HEK293 (cell line): ENCODE measurements at regions not wholly inside any gene's neighbourhood (a gene's known extent, or its start where the extent isn't known, plus 50 kb on each side); places are given as distances from the start of the nearest gene placed in this dataset.
A peak's percentile ranks its signal among the peaks of the same experiment; 100 is the strongest.

Experiments used
- CTCF ChIA-PET: fragments of 350-600 bp; formaldehyde crosslinking; extraction: SDS; loops from one replicate; lab custom pipeline; 2021; ENCODE audit warnings: antibody characterized with exemption; lab: Yijun Ruan, JAX
- POLR2A ChIA-PET: fragments of 300-600 bp; formaldehyde crosslinking; extraction: SDS; loops from one replicate; lab custom pipeline; 2020; ENCODE audit warnings: antibody characterized with exemption, inconsistent platforms; lab: Yijun Ruan, JAX
- H3K27ac ChIP-seq: fragments of 200-500 bp; sonication (Bioruptor generic); 2 replicates; pipeline ENCODE4 v1.5.1; 2014; ENCODE audit warnings: low read depth, low read length, control low read depth, inconsistent platforms; ENCODE audit errors: extremely low read depth
- H3K36me3 ChIP-seq, 2 experiments: fragments of 200-500 bp in 1 of 2; sonication (Bioruptor generic) in 1 of 2; 1 replicate in 1 of 2; 2 replicates in 1 of 2; pipeline ENCODE4 v1.5.1; 2014 to 2017; ENCODE audit warnings: inconsistent platforms in 2 of 2, low read length in 2 of 2; ENCODE audit not compliant: control insufficient read depth in 2 of 2, insufficient read depth in 1 of 2
- H3K4me1 ChIP-seq: fragments of 200-500 bp; sonication (Bioruptor generic); 2 replicates; pipeline ENCODE4 v1.5.1; 2014; ENCODE audit warnings: mild to moderate bottlenecking, low read length, inconsistent platforms; ENCODE audit not compliant: control insufficient read depth, insufficient read depth
- H3K4me3 ChIP-seq: 2 replicates; pipeline ENCODE4 v1.5.1; 2011; ENCODE audit warnings: low read depth, mild to moderate bottlenecking, control low read depth, low read length, moderate library complexity
- H3K9me3 ChIP-seq: fragments of 200-500 bp; sonication (Bioruptor generic); 2 replicates; pipeline ENCODE4 v1.5.1; 2014; ENCODE audit warnings: low read depth, low read length, inconsistent platforms; ENCODE audit not compliant: control insufficient read depth, insufficient read depth
- KLF8 ChIP-seq: fragments of 450-650 bp; formaldehyde crosslinking; IDR thresholded peaks from 2 replicates; pipeline ENCODE4 v1.5.1; 2016; ENCODE audit warnings: missing biosample characterization, missing genetic modification characterization
- SCRT2 ChIP-seq: fragments of 450-650 bp; formaldehyde crosslinking; IDR thresholded peaks from 2 replicates; pipeline ENCODE4 v1.5.1; 2016; ENCODE audit warnings: missing biosample characterization, missing genetic modification characterization
- SP3 ChIP-seq: fragments of 450-650 bp; formaldehyde crosslinking; IDR thresholded peaks from 2 replicates; pipeline ENCODE4 v1.5.1; 2016; ENCODE audit warnings: missing biosample characterization, missing genetic modification characterization
- WT1 ChIP-seq: fragments of 450-650 bp; formaldehyde crosslinking; IDR thresholded peaks from 2 replicates; pipeline ENCODE4 v1.5.1; 2016; ENCODE audit warnings: missing biosample characterization, missing genetic modification characterization
- YY2 ChIP-seq: fragments of 450-650 bp; formaldehyde crosslinking; IDR thresholded peaks from 2 replicates; pipeline ENCODE4 v1.5.1; 2016; ENCODE audit warnings: missing biosample characterization, missing genetic modification characterization
- ZBTB48 ChIP-seq: fragments of 450-650 bp; formaldehyde crosslinking; IDR thresholded peaks from 2 replicates; pipeline ENCODE4 v1.5.1; 2016; ENCODE audit warnings: missing biosample characterization, missing genetic modification characterization
- ZFHX2 ChIP-seq: fragments of 450-650 bp; formaldehyde crosslinking; conservative IDR thresholded peaks from 2 replicates; pipeline ENCODE4 v1.5.1; 2016; ENCODE audit warnings: missing biosample characterization, missing genetic modification characterization
- ZNF10 ChIP-seq: fragments of 450-650 bp; formaldehyde crosslinking; IDR thresholded peaks from 2 replicates; pipeline ENCODE4 v1.5.1; 2017; ENCODE audit warnings: missing biosample characterization, missing genetic modification characterization
- ZNF155 ChIP-seq: fragments of 450-650 bp; formaldehyde crosslinking; IDR thresholded peaks from 2 replicates; pipeline ENCODE4 v1.5.1; 2016; ENCODE audit warnings: missing biosample characterization, missing genetic modification characterization
- ZNF433 ChIP-seq: fragments of 450-650 bp; formaldehyde crosslinking; IDR thresholded peaks from 2 replicates; pipeline ENCODE4 v1.5.1; 2016; ENCODE audit warnings: missing biosample characterization, missing genetic modification characterization, low read depth
- ZNF626 ChIP-seq: fragments of 450-650 bp; sonication (Bioruptor Pico); formaldehyde crosslinking; IDR thresholded peaks from 2 replicates; pipeline ENCODE4 v1.5.1; 2018; ENCODE audit warnings: missing biosample characterization, missing genetic modification characterization, inconsistent platforms
- ZNF658 ChIP-seq: fragments of 450-650 bp; formaldehyde crosslinking; IDR thresholded peaks from 2 replicates; pipeline ENCODE4; 2016; ENCODE audit warnings: missing biosample characterization, missing genetic modification characterization
- ZNF677 ChIP-seq: fragments of 450-650 bp; IDR thresholded peaks from 2 replicates; pipeline ENCODE4 v1.5.0; 2018; ENCODE audit warnings: missing biosample characterization, mild to moderate bottlenecking, missing genetic modification characterization, moderate library complexity
- ZNF843 ChIP-seq: fragments of 450-650 bp; formaldehyde crosslinking; IDR thresholded peaks from 2 replicates; pipeline ENCODE4 v1.5.1; 2016; ENCODE audit warnings: missing biosample characterization, missing genetic modification characterization
- ZSCAN16 ChIP-seq: fragments of 450-650 bp; formaldehyde crosslinking; IDR thresholded peaks from 2 replicates; pipeline ENCODE4 v1.5.1; 2016; ENCODE audit warnings: missing biosample characterization, missing genetic modification characterization
- TF ChIP-seq, protein P1 (sequence below): fragments of 450-650 bp; formaldehyde crosslinking; IDR thresholded peaks from 2 replicates; pipeline ENCODE4 v1.5.1; 2016; ENCODE audit warnings: missing biosample characterization, missing genetic modification characterization
- TF ChIP-seq, protein P2 (sequence below): fragments of 450-650 bp; formaldehyde crosslinking; IDR thresholded peaks from 2 replicates; pipeline ENCODE4 v1.5.1; 2017; ENCODE audit warnings: missing biosample characterization, missing genetic modification characterization
- TF ChIP-seq, protein P3 (sequence below): fragments of 450-650 bp; formaldehyde crosslinking; IDR thresholded peaks from 2 replicates; pipeline ENCODE4 v1.5.1; 2017; ENCODE audit warnings: missing biosample characterization, missing genetic modification characterization
- TF ChIP-seq, protein P4 (sequence below): fragments of 450-650 bp; formaldehyde crosslinking; IDR thresholded peaks from 2 replicates; pipeline ENCODE4 v1.5.1; 2016; ENCODE audit warnings: missing biosample characterization, missing genetic modification characterization
- TF ChIP-seq, protein P5 (sequence below): fragments of 450-650 bp; formaldehyde crosslinking; IDR thresholded peaks from 2 replicates; pipeline ENCODE4; 2016; ENCODE audit warnings: missing biosample characterization, missing genetic modification characterization

DNA sequence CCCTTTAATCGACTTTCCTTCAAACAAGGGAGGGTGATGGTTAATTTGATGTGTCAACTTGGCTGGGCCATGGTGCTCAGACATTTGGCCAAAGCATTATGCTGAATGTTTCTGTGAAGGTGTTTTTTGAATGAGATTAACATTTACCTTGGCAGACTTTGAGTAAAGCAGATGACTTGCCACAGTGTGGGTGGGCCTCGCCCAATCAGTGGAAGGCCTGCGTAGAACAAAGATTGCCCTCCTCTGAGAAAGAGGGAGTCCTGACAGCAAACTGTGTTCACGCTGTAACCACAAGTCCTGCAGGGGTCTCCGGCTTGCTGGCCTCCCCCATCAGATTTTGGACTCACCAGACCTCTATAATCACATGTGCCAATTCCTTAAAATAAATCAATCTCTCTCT lies 118.7 kb downstream of the SOX9 start:
- no peaks in the 10 kb centered on the region for H3K9me3 ChIP-seq
- no peak for TF ChIP-seq ZSCAN16 (tag by site-specific recombination)
- TF ChIP-seq ZNF10 = peak; percentile 96
- no peak overlapping the region for H3K4me3 ChIP-seq
- H3K36me3 ChIP-seq = no peaks in the 10 kb centered on the region
- ChIA-PET POLR2A (no interaction called here), CTCF (interaction anchor here (1.0 kb wide), 1 partner anchor 20 kb away, joined by 3 read pairs; no protein-coding TSS in a partner anchor)
- peaks cover 2% of the 10 kb centered on the region; the same call in 1 of the 2 replicates for H3K4me1 ChIP-seq
- no peak overlapping the region for H3K27ac ChIP-seq

DNA sequence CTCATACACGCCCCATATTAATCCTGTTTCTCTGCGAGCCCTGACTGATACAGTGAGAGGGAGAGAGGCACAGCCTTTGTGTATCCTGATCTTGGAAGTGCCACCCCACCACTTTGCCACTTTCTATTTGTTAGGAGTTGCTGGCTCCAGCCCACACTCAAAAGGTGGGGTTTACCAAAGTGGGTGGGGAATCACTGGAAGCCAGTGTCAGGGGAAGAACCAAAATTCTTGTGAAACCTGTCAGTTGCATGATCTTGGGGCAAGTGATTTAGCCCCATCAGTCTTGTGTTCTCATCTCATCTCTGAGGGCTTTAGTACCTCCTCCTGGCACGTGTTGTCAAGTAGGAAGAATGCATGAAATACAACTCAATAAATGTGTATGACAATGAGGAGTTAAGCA lies 119.5 kb downstream of the SOX9 start:
- ChIA-PET POLR2A (no interaction called here), CTCF (no interaction called here)
- TF ChIP-seq ZNF626 (tag by site-specific recombination) (no peak), ZNF658 (tag by site-specific recombination) (no peak)
- H3K36me3 ChIP-seq = no peaks in the 10 kb centered on the region
- no peaks in the 10 kb centered on the region for H3K4me1 ChIP-seq
- no peaks in the 10 kb centered on the region for H3K9me3 ChIP-seq
- no peak overlapping the region for H3K27ac ChIP-seq
- no peak overlapping the region for H3K4me3 ChIP-seq

DNA sequence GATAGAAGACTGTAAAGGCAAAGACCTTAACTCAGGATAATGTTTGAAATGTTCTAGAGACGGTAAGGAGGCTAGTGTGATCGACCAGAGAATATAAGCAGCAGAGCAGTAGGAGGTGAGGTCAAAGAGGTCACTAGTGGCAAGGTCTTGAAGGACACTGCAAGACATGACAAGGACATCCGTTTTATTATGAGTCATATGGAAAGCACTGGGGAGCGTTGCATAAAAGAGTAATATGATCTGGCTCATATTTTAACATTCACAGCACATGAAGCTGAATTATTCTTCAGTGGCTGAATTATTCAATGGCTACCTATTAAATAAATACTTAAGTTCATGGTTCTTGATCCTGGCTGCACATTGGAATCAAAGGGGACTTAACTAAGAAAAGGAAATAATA lies 123.7 kb downstream of the SOX9 start:
- ChIA-PET CTCF (no interaction called here), POLR2A (no interaction called here)
- no peak overlapping the region for H3K4me3 ChIP-seq
- no peaks in the 10 kb centered on the region for H3K36me3 ChIP-seq
- no peak overlapping the region for H3K27ac ChIP-seq
- no peaks in the 10 kb centered on the region for H3K9me3 ChIP-seq
- TF ChIP-seq, protein P1, sequence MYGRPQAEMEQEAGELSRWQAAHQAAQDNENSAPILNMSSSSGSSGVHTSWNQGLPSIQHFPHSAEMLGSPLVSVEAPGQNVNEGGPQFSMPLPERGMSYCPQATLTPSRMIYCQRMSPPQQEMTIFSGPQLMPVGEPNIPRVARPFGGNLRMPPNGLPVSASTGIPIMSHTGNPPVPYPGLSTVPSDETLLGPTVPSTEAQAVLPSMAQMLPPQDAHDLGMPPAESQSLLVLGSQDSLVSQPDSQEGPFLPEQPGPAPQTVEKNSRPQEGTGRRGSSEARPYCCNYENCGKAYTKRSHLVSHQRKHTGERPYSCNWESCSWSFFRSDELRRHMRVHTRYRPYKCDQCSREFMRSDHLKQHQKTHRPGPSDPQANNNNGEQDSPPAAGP (tag by site-specific recombination) = no peak
- TF ChIP-seq, protein P2, sequence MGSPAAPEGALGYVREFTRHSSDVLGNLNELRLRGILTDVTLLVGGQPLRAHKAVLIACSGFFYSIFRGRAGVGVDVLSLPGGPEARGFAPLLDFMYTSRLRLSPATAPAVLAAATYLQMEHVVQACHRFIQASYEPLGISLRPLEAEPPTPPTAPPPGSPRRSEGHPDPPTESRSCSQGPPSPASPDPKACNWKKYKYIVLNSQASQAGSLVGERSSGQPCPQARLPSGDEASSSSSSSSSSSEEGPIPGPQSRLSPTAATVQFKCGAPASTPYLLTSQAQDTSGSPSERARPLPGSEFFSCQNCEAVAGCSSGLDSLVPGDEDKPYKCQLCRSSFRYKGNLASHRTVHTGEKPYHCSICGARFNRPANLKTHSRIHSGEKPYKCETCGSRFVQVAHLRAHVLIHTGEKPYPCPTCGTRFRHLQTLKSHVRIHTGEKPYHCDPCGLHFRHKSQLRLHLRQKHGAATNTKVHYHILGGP (tag by site-specific recombination) = no peak
- TF ChIP-seq YY2 (tag by site-specific recombination) (no peak), ZNF658 (tag by site-specific recombination) (no peak), ZNF677 (tag by site-specific recombination) (no peak), KLF8 (no peak), ZBTB48 (tag by site-specific recombination) (no peak), ZFHX2 (tag by site-specific recombination) (no peak), ZNF433 (tag by site-specific recombination) (no peak), SP3 (tag by site-specific recombination) (no peak), ZNF155 (tag by site-specific recombination) (no peak), WT1 (tag by site-specific recombination) (no peak), ZNF843 (tag by site-specific recombination) (no peak), SCRT2 (tag by site-specific recombination) (no peak)
- TF ChIP-seq, protein P3, sequence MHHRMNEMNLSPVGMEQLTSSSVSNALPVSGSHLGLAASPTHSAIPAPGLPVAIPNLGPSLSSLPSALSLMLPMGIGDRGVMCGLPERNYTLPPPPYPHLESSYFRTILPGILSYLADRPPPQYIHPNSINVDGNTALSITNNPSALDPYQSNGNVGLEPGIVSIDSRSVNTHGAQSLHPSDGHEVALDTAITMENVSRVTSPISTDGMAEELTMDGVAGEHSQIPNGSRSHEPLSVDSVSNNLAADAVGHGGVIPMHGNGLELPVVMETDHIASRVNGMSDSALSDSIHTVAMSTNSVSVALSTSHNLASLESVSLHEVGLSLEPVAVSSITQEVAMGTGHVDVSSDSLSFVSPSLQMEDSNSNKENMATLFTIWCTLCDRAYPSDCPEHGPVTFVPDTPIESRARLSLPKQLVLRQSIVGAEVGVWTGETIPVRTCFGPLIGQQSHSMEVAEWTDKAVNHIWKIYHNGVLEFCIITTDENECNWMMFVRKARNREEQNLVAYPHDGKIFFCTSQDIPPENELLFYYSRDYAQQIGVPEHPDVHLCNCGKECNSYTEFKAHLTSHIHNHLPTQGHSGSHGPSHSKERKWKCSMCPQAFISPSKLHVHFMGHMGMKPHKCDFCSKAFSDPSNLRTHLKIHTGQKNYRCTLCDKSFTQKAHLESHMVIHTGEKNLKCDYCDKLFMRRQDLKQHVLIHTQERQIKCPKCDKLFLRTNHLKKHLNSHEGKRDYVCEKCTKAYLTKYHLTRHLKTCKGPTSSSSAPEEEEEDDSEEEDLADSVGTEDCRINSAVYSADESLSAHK (tag by site-specific recombination) = no peak
- TF ChIP-seq, protein P4, sequence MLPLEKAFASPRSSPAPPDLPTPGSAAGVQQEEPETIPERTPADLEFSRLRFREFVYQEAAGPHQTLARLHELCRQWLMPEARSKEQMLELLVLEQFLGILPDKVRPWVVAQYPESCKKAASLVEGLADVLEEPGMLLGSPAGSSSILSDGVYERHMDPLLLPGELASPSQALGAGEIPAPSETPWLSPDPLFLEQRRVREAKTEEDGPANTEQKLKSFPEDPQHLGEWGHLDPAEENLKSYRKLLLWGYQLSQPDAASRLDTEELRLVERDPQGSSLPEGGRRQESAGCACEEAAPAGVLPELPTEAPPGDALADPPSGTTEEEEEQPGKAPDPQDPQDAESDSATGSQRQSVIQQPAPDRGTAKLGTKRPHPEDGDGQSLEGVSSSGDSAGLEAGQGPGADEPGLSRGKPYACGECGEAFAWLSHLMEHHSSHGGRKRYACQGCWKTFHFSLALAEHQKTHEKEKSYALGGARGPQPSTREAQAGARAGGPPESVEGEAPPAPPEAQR (tag by site-specific recombination) = no peak
- TF ChIP-seq, protein P5, sequence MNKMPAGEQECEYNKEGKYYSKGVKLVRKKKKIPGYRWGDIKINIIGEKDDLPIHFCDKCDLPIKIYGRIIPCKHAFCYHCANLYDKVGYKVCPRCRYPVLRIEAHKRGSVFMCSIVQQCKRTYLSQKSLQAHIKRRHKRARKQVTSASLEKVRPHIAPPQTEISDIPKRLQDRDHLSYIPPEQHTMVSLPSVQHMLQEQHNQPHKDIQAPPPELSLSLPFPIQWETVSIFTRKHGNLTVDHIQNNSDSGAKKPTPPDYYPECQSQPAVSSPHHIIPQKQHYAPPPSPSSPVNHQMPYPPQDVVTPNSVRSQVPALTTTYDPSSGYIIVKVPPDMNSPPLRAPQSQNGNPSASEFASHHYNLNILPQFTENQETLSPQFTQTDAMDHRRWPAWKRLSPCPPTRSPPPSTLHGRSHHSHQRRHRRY = no peak
- TF ChIP-seq, all 188 proteins: peak for 0
- no peaks in the 10 kb centered on the region; the same call in 1 of the 2 replicates for H3K4me1 ChIP-seq
